ENCODE measurements at regions not wholly inside any gene's neighbourhood (a gene's known extent, or its start where the extent isn't known, plus 50 kb on each side); places are given as distances from the start of the nearest gene placed in this dataset.
"Not testable (repeated sequence)": the region's sequence is repeated elsewhere in the genome, so short reads cannot be mapped to it uniquely, and the experiment has no call there.

DNA sequence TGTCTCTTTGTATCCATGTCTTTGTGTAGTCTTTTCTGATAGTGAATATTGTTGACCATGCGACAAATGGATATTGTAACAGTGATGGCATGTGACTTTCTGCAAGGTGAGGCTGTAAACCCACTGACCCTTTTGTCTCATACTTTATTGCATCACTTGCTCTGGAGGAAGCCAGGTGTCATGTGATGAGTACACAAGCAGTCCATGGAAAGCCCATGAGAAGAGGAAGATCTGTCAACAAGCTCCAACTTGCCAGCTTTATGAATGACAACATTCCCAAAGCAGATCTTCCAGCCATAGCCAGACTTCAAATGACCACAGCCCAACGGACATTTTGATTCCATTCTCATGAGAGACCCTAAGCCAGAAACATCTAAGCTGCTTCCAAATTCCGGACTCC lies 450.1 kb upstream of the ACTBL2 start:
- no peak for DNase-seq

- no peak for DNase-seq
Observed at GRCh38 chr5:57931807-57932206, 449.2 kb upstream of the ACTBL2 start.

GRCh38 chr5:57931352-57931751 lies 448.7 kb upstream of the ACTBL2 start:
- DNase-seq = no peak

- DNase-seq = no peak
Observed at GRCh38 chr5:57929271-57929670, 446.7 kb upstream of the ACTBL2 start.

DNA sequence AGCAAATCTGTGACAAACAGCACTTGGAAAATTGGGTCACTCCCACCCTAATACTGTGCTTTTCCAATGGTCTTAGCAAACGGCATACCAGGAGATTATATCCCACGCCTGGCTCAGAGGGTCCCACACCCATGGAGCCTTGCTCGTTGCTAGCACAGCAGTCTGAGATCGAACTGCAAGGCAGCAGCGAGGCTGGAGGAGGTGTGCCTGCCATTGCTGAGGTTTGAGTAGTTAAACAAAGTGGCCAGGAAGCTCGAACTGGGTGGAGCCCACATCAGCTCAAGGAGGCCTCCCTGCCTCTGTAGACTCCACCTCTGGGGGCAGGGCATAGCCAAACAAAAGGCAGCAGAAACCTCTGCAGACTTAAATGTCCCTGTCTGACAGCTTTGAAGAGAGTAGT lies 440.5 kb upstream of the ACTBL2 start:
- DNase-seq = not testable (repeated sequence)

GRCh38 chr5:57917004-57917403 lies 434.4 kb upstream of the ACTBL2 start:
- no peak for DNase-seq

DNA sequence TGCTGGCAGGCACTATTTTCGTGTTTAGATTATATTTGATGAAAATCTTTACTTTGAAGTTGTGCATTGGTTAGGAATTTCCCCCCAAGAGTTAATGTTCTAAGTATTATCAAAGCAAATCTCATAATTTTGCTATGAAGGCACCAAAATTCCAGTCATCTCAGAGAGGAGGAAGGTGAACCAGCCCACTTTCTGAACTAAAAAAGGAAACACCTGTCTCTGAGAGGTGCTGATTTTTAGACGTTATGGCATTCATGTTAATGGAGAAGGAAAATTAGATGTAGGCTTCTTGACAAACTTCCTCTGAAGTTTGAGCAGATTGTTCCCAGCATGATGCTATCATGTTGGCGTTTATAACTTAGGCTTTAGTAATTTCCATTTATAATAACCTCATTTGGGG lies 432.9 kb upstream of the ACTBL2 start:
- no peak for DNase-seq

DNA sequence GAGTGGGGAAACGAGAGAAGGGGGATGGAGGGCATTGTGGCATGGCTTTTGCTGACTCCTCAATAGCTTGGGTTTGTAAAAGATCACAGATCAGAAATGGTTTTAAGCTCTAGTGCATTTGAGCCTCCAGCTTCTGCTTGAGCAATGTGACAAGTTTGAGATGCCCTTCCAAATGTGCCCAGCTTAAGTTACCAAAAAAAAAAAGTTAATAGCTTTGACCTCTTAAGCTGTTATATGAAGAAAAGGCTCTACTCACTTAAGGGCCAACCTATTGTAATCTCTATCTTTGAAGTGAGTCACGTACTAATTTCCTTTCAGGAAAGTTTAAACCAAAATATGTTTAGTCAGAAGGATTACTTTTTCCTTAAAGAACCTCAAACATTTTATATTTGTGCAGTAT lies 428.8 kb upstream of the ACTBL2 start:
- DNase-seq = no peak

- DNase-seq = no peak
Observed at GRCh38 chr5:57906671-57907070, 424.1 kb upstream of the ACTBL2 start.

DNA sequence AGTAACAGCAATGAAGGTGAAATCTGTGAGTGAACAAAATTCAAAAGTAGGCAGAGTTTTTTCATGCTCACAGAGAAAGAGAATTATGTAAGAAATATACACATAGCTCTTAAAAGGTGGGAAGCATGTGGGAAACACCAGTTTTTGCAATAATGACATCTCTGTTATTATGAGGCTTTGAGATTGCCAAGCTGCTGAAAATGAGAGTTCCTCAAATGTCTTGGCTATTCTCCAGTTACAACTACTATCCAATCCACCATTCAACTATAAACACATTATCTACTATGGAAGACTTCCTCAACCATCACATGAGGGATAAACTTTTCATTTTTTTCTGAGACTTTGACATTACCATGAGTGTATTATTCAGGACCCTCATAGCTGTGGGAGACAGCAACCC lies 420.8 kb upstream of the ACTBL2 start:
- DNase-seq = no peak

- DNase-seq = no peak
Observed at GRCh38 chr5:57902095-57902494, 419.5 kb upstream of the ACTBL2 start.

DNA sequence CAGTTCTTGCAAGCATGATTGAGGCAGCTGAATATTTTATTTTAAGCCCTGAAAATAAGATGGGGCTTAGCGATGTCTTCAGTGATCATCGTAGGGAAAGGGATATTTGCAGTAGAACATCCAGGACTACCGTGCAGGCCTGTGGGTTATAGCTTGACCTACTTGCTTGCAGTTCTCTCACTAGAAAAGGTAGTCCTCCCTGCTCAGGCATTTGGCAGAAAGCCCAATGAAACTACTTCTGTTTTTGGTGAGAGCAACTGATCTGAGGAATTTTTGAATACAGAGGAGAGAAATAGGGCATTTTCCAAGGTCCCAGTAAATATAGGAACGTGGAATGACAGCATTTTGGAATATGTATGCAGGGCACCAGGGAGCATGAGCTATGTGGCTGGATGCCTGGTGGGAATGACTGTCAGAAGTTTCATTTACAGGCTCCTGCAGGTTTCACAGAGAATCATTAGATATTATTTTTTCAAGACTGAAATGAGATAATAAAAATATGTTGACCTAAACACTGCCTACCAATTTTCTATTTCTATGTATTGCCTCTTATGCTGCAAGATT lies 417.9 kb upstream of the ACTBL2 start:
- DNase-seq = no peak

GRCh38 chr5:57896576-57896975 lies 414.0 kb upstream of the ACTBL2 start:
- no peak for DNase-seq

DNA sequence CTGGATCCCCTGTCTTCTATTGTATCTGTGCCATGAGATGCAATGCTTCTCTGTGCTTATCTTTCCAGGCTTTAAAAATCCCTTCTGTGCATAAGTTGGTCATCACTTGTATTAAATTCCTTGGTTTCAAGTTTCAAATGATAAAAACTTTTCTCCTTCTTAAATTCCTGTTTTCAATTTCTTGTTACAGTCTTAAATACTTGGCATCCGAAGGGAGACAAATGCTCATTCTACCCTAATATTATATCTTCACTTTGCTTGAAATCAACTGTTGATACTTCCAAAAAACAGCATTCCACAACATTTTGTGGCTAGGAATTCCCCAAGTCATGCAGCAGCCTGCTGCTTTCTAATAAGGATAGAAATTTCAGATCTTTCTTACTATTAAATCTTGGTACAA lies 413.2 kb upstream of the ACTBL2 start:
- no peak for DNase-seq

- no peak for DNase-seq
Observed at GRCh38 chr5:57893926-57894325, 411.3 kb upstream of the ACTBL2 start.

DNA sequence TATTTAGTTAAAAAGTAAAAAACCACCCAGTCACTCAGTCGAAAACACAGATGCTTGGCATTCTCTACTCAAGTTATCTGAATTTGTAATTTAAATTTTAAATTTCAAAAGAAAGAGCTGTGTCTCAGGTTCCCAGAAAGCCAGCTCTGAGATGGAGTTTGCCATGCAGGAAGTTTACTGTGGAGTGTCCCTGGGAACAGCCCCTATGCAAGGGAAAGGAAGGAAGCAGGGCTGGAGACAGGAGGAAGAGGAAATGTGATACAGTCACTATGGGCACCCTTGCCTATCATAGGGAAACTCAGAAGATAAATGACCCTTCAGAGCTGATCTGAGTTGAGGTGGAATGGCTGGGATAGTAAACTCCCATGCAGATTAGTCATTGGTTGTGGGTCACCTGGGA lies 408.8 kb upstream of the ACTBL2 start:
- no peak for DNase-seq

DNA sequence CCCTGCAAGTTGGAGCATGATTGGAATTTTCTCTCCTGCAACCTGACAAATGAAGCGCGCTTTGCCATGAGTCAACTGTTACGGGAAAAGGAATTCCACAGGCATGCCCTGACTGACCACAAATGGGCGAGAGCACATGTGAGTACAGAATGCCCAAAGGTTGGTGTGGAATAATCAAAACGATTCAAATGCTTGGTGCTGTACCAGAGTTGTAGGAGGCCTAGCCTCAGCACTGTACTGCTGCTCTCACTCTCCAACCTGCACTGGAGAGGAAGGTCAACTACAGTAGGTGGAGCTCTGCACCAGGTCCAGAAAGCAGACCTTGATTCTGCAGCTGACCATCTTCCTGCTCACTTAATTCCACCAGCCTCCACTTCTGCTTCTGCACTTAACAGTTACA lies 406.9 kb upstream of the ACTBL2 start:
- no peak for DNase-seq

DNA sequence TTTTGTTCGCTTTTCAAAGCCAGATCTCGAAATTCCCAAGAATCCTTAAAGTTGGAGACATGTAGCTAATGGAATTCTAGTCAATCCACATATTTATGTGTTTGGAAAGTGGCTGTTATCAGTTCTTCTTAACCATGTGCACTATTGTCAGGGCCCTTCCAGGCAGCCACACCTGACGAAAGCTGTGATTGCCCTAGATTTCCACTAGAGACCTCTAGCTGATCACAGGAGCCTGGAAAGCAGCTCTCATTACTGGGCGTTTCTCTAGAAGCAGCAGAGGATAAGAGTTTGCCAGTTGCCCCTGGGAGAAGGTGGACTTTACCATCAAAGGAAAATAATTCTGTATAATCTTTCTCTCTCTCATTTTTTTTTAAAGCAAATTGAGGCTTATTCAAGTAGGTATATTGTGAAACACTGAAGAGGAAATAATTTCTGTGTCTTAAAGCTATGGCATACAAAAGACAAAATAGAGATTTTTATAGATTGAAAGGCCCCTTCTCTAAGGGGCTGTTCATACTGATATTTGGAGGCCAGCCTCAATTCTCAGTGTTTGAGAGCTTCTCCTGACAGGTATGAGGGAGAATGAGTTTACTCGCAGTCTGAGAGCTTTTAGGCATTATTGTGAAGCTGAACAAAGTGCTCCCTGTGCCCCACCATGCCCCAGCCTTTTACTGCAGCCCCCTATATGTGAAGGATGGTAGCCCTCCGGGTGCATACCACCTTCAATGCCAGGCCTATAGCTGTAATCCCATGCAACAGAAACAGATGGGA lies 405.4 kb upstream of the ACTBL2 start:
- no peak for DNase-seq

GRCh38 chr5:57884346-57885102 lies 401.9 kb upstream of the ACTBL2 start:
- DNase-seq = no peak

- no peak for DNase-seq
Observed at GRCh38 chr5:57880216-57880615, 397.6 kb upstream of the ACTBL2 start.

DNA sequence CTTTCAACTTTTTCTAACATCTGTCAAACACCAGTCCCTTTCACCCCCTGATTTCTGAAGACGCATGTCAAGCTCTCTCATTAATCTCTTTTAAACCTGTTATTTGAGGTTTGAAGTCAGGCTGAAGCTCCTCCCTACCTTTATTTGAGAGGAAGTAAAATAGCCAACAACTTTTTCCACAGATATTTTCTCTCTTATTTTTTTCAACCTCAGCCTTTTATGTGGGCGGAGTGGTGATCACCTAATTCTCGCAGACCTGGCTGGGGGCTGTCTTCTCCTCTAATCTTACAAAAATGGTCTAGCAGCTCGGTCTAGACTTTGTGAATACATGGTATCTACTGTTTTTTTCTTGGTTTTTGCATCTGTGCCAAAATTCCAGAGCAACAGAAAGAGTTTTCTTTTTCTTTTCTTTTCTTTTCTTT lies 395.7 kb upstream of the ACTBL2 start:
- no peak for DNase-seq

GRCh38 chr5:57871496-57871895 lies 388.9 kb upstream of the ACTBL2 start:
- no peak for DNase-seq

- not testable (repeated sequence) for DNase-seq
Observed at GRCh38 chr5:57870267-57870666, 387.7 kb upstream of the ACTBL2 start.

GRCh38 chr5:57863661-57864060 lies 381.1 kb upstream of the ACTBL2 start:
- no peak for DNase-seq
